ENCODE measurements at regions not wholly inside any gene's neighbourhood (a gene's known extent, or its start where the extent isn't known, plus 50 kb on each side); places are given as distances from the start of the nearest gene placed in this dataset.

GRCh38 chr12:66848967-66849366, 170.1 kb upstream of the GRIP1 start (continued):
- no peak for TF ChIP-seq PML (IDR thresholded peaks at IDR 0.05; ENCODE audit: low read length)
- TF ChIP-seq ZNF212 (CRISPR knock-in tag; IDR thresholded peaks at IDR 0.05), result no peak
- TF ChIP-seq MIER1 (IDR thresholded peaks at IDR 0.05; ENCODE audit: low read depth), result no peak
- TF ChIP-seq TSHZ1 (CRISPR knock-in tag; IDR thresholded peaks at IDR 0.05), result no peak

GRCh38 chr12:66851134-66851533, 172.3 kb upstream of the GRIP1 start:
- no peaks in the 10 kb centered on the region for H3K9me1 ChIP-seq (ENCODE audit: control insufficient read depth, insufficient read depth, low read length)
- H3K4me2 ChIP-seq (ENCODE audit: insufficient read depth, low read length), result no peak overlapping the region
- no peak overlapping the region for H3K27ac ChIP-seq (ENCODE audit: extremely low read depth, low read depth, low read length)
- H4K20me1 ChIP-seq (replicated peaks; ENCODE audit: control insufficient read depth, insufficient read depth, low read length), result no peaks in the 10 kb centered on the region
- BruUV-seq (replicated peaks), result no TSS peak
- DNase-seq (ENCODE audit: extremely low read depth in 1 of 4, low spot score in 3 of 4) (no peak), FAIRE-seq (no peak), ATAC-seq (no peak)
- H3K36me3 ChIP-seq (ENCODE audit: control insufficient read depth, insufficient read depth, low read length), result no peaks in the 10 kb centered on the region
- intact Hi-C loops (cut with micrococcal nuclease) (no loop called here), in situ Hi-C loops (cut with MboI) (no loop called here)
- CTCF ChIA-PET (ENCODE audit: low intra/inter-chr PET ratio), result no interaction called here
- no peak for TF ChIP-seq MCM3 (IDR thresholded peaks at IDR 0.05)
- TF ChIP-seq SMARCA5 (IDR thresholded peaks at IDR 0.05), result no peak
- TF ChIP-seq SMARCB1 (IDR thresholded peaks at IDR 0.05; ENCODE audit: insufficient read length, low read depth), result no peak
- no peak for TF ChIP-seq HCFC1 (IDR thresholded peaks at IDR 0.05; ENCODE audit: low read depth, low read length)
- no peak for TF ChIP-seq PCBP2 (IDR thresholded peaks at IDR 0.05; ENCODE audit: low read depth, low read length, poor library complexity, severe bottlenecking)
- no peak for TF ChIP-seq ZFP36 (IDR thresholded peaks at IDR 0.05; ENCODE audit: low read depth, low read length, partially characterized antibody)
- no peak for TF ChIP-seq PHTF2 (CRISPR knock-in tag; IDR thresholded peaks at IDR 0.05)
- no peak for TF ChIP-seq NCOR1 (IDR thresholded peaks at IDR 0.05)
- TF ChIP-seq ZBTB33 (CRISPR knock-in tag; IDR thresholded peaks at IDR 0.05), result no peak
- no peak for TF ChIP-seq ZFP1 (CRISPR knock-in tag; IDR thresholded peaks at IDR 0.05)
- no peak for TF ChIP-seq COPS2 (conservative IDR thresholded peaks at IDR 0.05)
- no peak for TF ChIP-seq ARHGAP35 (IDR thresholded peaks at IDR 0.05; ENCODE audit: partially characterized antibody)
- TF ChIP-seq U2AF1 (optimal IDR thresholded peaks at IDR 0.05; ENCODE audit: low read depth, low read length), result no peak
- no peak for TF ChIP-seq MIER1 (IDR thresholded peaks at IDR 0.05; ENCODE audit: low read depth)
- H3K4me1 ChIP-seq (replicated peaks in 1 of 2; ENCODE audit: control insufficient read depth in 2 of 2, insufficient read depth in 2 of 2, low read length in 2 of 2), result no peaks in the 10 kb centered on the region
- POLR2A ChIA-PET, result interaction anchor here (0.7 kb wide), 1 partner anchor 13 kb away, joined by 5 read pairs; no protein-coding TSS in a partner anchor
- no peaks in the 10 kb centered on the region for H3K79me2 ChIP-seq (ENCODE audit: control insufficient read depth, insufficient read depth, low read length)
- H3K9me3 ChIP-seq (replicated peaks; ENCODE audit: control insufficient read depth, insufficient read depth, low read depth, low read length), result no peaks in the 10 kb centered on the region
- 0% methylated on average over 5 of the region's 5 CpGs for WGBS (ENCODE audit: insufficient coverage, low coverage, missing lambda C conversion rate)
- no peak overlapping the region for H2AFZ ChIP-seq (ENCODE audit: low read depth, low read length)
- H3K4me3 ChIP-seq, result no peak overlapping the region
- no peak overlapping the region for H3K9ac ChIP-seq (ENCODE audit: insufficient read depth in 1 of 2, low read depth in 2 of 2, low read length in 2 of 2)
- H3K27me3 ChIP-seq (ENCODE audit: control insufficient read depth in 2 of 2, insufficient read depth in 2 of 2, low read length in 2 of 2), result no peaks in the 10 kb centered on the region

All from K562 (cell line).